Right renal cortex interstitium (tissue), 3 donors: ENCODE measurements at regions not wholly inside any gene's neighbourhood (a gene's known extent, or its start where the extent isn't known, plus 50 kb on each side); places are given as distances from the start of the nearest gene placed in this dataset.
"Not testable (repeated sequence)": the region's sequence is repeated elsewhere in the genome, so short reads cannot be mapped to it uniquely, and the experiment has no call there.

ENCODE experiments used
- DNase-seq, 3 donors: peaks; one replicate each; pipeline ENCODE4 v3.0.0-alpha.2; 2013; ENCODE audit warnings: low read depth in 3 of 3, low spot score in 2 of 3

GRCh38 chr7:156517858-156518257 lies 122.7 kb upstream of the RNF32 start:
- not testable (repeated sequence) for DNase-seq

DNA sequence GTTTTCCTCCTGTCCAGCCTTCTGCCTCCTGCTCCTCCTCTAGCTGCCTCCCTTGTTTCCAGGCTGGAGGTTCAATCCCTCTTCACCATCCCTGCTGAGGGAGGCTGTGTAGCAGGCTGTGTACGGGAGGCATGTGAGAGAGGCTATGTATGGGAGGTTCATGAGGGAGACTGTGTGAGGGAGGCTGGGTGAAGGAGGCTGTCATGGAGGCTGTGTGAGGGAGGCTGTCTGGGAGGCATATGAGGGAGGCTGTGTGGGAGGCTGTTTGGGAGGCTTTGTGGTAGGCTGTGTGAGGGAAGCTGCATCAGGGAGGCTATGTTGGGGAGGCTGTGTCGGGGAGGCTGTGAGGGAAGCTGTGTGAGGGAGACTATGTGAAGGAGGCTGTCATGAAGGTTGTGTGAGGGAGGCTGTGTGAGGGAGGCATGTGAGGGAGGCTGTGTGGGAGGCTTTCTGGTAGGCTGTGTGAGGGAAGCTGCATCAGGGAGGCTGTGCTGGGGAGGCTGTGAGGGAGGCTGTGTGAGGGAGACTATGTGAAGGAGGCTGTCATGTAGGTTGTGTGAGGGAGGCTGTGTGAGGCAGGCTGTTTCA lies 123.7 kb upstream of the RNF32 start:
- no peak for DNase-seq

GRCh38 chr7:156515911-156516790 lies 124.4 kb upstream of the RNF32 start:
- no peak for DNase-seq

- DNase-seq = no peak
Measured at GRCh38 chr7:156514851-156515250, 125.7 kb upstream of the RNF32 start.

DNA sequence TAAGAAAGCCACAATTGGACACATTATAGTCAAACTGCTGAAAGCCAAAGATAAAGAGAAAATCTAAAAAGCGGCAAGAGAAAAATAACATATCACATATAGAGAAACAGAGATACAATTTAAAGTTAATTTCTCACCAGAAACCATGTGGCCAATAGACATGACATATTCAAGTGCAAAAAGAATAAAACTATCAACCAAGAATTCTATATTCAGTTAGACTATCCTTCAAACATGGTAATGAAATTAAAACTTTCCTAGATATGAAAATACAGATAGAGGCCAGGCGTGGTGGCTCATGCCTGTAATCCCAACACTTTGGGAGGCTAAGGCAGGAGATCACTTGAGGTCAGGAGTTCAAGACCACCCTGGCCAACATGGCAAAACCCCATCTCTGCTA lies 129.1 kb upstream of the RNF32 start:
- no peak for DNase-seq

DNA sequence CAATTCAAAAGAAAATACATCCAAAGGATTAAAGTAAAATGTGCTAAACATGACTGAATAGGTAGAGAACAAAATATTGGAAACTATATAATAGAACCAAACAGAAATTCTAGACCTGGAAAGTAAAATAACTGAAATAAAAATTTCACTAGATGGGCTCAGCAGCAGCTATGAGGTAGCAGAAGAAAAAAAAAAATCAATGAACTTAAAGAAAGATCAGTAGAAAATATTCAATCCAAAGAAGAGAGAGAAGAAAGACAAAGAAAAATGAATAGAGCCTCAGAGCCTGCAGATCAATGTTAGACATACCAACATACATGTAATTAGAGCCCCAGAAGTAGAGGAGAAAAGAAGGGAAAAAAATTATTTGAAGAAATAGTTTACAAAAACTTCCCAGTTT lies 129.6 kb upstream of the RNF32 start:
- DNase-seq = no peak

DNA sequence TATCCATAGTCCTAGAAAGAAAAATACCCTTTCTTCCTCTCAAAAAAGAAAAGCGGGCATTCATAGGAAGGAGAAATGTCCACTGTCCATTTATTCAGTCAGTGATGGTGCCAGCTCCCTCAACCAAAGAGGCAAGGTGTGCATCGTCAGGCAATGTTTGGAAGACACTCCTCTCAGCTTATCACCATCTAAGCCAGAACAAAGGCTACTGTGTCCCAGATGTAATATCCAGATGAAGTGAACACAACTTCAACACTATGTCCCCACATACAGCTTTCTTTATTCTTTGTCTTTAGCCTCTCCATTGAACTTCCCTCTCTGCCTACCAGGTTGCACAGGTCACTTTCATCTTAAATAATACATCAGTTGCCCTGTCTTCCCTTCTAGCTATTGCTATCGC lies 131.4 kb upstream of the RNF32 start:
- DNase-seq = no peak

GRCh38 chr7:156505876-156506275 lies 134.7 kb upstream of the RNF32 start:
- no peak for DNase-seq

DNA sequence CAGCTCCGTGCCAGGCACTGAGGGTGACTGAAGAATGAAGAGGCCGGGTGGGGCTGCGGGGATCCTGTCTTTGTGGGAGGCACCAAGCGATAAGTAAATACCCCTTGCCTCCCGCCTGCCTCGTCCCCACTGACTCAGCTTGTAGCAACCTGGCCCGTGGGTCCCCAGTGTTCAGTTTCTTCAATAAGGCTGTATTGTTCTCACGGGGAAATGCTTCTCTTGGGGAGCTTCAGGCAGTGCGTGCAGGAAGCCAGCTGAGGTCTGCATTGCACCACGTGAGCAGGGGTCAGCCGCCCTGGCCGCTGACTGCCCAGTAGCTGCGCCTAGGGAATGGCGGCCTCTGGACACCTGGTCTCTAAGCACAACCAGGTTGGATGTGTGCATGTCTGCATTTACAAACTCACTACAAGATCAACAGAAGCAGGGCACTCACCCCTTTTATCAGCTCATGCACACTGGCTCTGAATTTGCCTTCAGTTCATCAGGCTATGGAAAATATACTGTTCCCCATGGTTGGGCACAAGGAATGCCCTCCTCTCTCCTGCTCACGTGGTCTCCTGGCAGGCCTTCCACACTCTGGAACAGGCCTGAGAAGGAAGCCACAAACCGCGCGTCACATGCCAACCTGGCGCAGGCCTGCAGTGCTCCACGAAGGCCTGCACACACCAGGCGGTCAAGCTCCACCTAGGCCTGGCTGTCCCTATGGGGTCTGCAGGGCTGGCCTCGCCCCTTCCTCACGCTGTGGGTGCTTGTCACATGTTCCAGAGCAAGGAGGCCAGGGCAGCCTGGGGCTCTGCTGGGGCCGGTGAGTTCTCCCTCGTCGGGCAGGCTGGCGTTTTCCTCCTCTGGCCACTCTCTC lies 135.7 kb upstream of the RNF32 start:
- DNase-seq = peak in 2 of 3 donors; percentile 43 to 60

DNA sequence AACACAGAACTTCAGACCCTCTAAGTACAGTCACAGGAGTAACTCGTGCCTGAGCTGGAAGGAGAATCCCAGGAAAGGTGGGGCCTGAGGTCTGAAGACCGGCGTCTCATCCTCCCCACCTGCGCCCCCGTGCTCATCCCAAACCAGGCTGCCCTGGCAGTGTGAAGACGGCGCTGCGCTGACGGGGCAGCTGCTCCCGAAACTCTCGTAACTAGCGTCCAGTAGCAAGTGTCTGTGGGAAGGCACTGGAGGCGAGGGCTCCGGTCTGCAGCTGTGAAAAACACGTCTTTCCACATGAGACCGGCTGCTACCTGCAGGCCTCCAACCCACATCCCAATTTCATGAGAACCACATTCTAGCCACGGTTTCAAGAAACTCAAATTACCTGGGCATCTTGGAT lies 136.6 kb upstream of the RNF32 start:
- DNase-seq = no peak

GRCh38 chr7:156503196-156503595 lies 137.4 kb upstream of the RNF32 start:
- DNase-seq = no peak

DNA sequence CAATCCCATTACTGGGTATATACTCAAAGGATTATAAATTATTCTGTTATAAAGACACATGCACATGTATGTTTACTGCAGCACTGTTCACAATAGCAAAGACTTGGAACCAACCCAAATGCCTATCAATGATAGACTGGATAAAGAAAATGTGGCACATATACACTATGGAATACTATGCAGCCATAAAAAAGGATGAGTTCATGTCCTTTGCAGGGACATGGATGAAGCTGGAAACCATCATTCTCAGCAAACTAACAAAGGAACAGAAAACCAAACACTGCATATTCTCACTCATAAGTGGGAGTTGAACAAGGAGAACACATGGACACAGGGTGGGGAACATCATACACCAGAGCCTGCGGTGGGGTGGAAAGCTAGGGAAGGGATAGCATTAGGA lies 138.8 kb upstream of the RNF32 start:
- DNase-seq = not testable (repeated sequence)

- DNase-seq = no peak
Measured at GRCh38 chr7:156499247-156499881, 141.2 kb upstream of the RNF32 start.

- DNase-seq = no peak
Measured at GRCh38 chr7:156497776-156498509, 142.6 kb upstream of the RNF32 start.

DNA sequence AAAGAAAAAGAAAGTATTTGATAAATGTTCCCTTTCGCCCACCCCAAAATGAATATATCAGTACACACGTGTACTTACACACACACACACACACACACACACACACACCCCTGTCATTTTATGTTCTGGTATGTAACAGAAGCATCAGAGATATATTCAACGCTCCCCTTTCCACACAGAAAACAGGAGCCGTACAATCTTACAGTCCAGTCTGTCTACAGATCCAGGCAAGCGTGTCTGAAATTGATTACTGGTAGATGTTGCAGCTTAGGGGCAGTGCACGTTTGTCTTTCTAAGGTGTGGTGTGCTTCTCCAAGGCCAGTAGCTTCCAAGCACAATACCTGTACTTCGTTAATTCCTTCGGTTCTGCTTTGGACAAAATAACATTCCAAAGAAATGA lies 143.7 kb upstream of the RNF32 start:
- DNase-seq = no peak

GRCh38 chr7:156496363-156496769 lies 144.2 kb upstream of the RNF32 start:
- DNase-seq = no peak

DNA sequence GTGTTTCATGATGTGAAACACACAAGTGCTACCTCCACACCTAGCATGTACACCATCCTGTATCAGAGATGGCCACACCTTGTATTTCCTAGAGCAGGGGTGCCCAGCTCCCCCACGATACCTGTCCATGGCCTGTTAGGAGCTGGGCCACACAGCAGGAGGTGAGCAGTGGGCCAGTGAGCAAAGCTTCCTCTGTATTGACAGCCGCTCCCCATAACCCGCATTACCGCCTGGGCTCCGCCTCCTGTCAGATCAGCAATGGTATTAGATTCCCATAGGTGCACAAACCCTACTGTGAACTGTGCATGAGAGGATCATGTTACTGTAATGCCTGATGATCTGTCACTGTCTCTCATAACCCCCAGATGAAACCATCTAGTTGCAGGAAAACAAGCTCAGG lies 145.6 kb upstream of the RNF32 start:
- DNase-seq = no peak

DNA sequence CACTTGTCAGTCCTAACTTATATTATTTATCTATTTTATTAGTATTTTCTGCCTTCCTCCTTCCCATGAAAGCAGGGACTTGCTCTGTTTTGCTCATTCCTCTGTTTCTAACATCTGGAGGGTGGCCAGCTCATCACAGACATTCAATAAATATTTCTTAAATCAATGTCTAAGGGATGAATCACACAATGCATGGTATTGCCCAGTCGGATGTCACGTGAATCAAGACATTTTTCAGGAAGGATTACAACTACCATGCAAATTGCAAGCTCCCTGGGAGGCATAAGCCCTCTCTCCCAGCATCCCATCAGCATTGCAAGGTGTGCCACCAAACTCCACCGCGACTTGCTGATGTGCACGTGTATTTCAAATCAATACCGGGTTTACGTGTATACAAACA lies 146.6 kb upstream of the RNF32 start:
- DNase-seq = no peak

DNA sequence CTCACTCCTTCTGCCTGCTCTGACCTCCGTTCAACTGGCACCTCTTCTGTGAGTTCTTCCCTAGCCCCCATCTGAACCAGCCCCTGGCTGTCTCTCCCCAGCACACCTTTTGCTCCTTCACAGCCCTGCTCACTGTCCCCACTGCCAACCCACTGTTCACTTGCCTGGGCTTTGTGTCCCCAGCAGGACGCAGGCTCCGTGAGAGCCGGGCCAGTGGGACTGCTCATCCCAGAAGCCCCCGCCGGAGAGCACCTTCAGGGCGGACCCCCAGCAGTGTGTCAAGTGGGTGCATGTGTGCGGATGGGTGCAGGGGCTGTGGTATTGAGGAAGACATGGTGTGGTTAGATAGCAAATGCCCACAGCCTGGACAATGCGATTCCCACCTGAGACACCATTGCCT lies 148.4 kb upstream of the RNF32 start:
- DNase-seq = no peak

DNA sequence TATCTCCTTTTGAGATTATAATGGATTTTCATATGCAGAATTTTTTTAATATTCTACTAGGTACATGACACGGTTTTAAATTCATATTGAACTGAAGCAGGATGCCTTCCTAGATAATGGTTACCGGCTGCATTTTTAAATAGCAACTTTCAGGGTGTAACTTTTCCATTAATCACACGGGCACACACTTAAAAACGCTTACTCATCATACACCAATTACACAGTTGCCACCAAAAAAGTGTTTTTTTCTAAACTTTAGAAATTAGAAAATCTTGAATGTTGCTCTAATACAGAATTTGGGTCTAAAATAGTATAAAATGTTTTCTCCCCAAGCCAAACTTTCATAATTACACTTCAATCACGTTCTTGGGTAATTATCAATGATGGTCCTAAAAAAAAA lies 149.1 kb upstream of the RNF32 start:
- DNase-seq = no peak
